ENCODE measurements at regions not wholly inside any gene's neighbourhood (a gene's known extent, or its start where the extent isn't known, plus 50 kb on each side); places are given as distances from the start of the nearest gene placed in this dataset.
"Not testable (repeated sequence)": the region's sequence is repeated elsewhere in the genome, so short reads cannot be mapped to it uniquely, and the experiment has no call there.

GRCh38 chr3:94821241-94821640 lies 758.4 kb downstream of the NSUN3 start:
- DNase-seq (ENCODE audit: low read depth in 2 of 2): no peak

- DNase-seq (ENCODE audit: low read depth in 2 of 2): no peak
These were observed 759.4 kb downstream of the NSUN3 start for GRCh38 chr3:94822298-94822697.

GRCh38 chr3:94846251-94846650 lies 783.4 kb downstream of the NSUN3 start:
- DNase-seq (ENCODE audit: low read depth in 2 of 2): not testable (repeated sequence)

- no peak for DNase-seq (ENCODE audit: low read depth in 2 of 2)
These were observed 799.8 kb downstream of the NSUN3 start for GRCh38 chr3:94862703-94863102.

GRCh38 chr3:94869059-94869547 lies 806.2 kb downstream of the NSUN3 start:
- DNase-seq (ENCODE audit: low read depth in 2 of 2): no peak

- DNase-seq (ENCODE audit: low read depth in 2 of 2): no peak
These were observed 810.9 kb downstream of the NSUN3 start for GRCh38 chr3:94873751-94874150.

- DNase-seq (ENCODE audit: low read depth in 2 of 2): no peak
These were observed 812.3 kb downstream of the NSUN3 start for GRCh38 chr3:94875149-94875548.

GRCh38 chr3:94887065-94887464 lies 824.2 kb downstream of the NSUN3 start:
- no peak for DNase-seq (ENCODE audit: low read depth in 2 of 2)

GRCh38 chr3:94896994-94897393 lies 834.1 kb downstream of the NSUN3 start:
- DNase-seq (ENCODE audit: low read depth in 2 of 2): no peak

GRCh38 chr3:94904156-94904674 lies 841.4 kb downstream of the NSUN3 start:
- DNase-seq (ENCODE audit: low read depth in 2 of 2): no peak

GRCh38 chr3:94909726-94910125 lies 846.9 kb downstream of the NSUN3 start:
- DNase-seq (ENCODE audit: low read depth in 2 of 2): no peak

- DNase-seq (ENCODE audit: low read depth in 2 of 2): no peak
These were observed 849.8 kb downstream of the NSUN3 start for GRCh38 chr3:94912656-94913055.

GRCh38 chr3:94927175-94927574 lies 864.3 kb downstream of the NSUN3 start:
- DNase-seq (ENCODE audit: low read depth in 2 of 2): no peak

- DNase-seq (ENCODE audit: low read depth in 2 of 2): no peak
These were observed 866.1 kb downstream of the NSUN3 start for GRCh38 chr3:94928921-94929320.

- DNase-seq (ENCODE audit: low read depth in 2 of 2): no peak
These were observed 873.1 kb downstream of the NSUN3 start for GRCh38 chr3:94935738-94936580.

- no peak for DNase-seq (ENCODE audit: low read depth in 2 of 2)
These were observed 875.1 kb downstream of the NSUN3 start for GRCh38 chr3:94937980-94938379.

- DNase-seq (ENCODE audit: low read depth in 2 of 2): no peak
These were observed 883.8 kb downstream of the NSUN3 start for GRCh38 chr3:94946683-94947082.

GRCh38 chr3:94961423-94962100 lies 898.7 kb downstream of the NSUN3 start:
- DNase-seq (ENCODE audit: low read depth in 2 of 2): no peak

- DNase-seq (ENCODE audit: low read depth in 2 of 2): no peak
These were observed 903.1 kb downstream of the NSUN3 start for GRCh38 chr3:94965867-94966475.

- DNase-seq (ENCODE audit: low read depth in 2 of 2): no peak
These were observed 904.3 kb downstream of the NSUN3 start for GRCh38 chr3:94967196-94967595.

GRCh38 chr3:94968519-94968918 lies 905.7 kb downstream of the NSUN3 start:
- DNase-seq (ENCODE audit: low read depth in 2 of 2): no peak

GRCh38 chr3:94972066-94972465 lies 909.2 kb downstream of the NSUN3 start:
- no peak for DNase-seq (ENCODE audit: low read depth in 2 of 2)

Data from activated CD4-positive, alpha-beta T cell treated with anti-CD3 and anti-CD28 coated beads for 24 hours (primary cell).